ENCODE measurements at regions not wholly inside any gene's neighbourhood (a gene's known extent, or its start where the extent isn't known, plus 50 kb on each side); places are given as distances from the start of the nearest gene placed in this dataset.

DNA sequence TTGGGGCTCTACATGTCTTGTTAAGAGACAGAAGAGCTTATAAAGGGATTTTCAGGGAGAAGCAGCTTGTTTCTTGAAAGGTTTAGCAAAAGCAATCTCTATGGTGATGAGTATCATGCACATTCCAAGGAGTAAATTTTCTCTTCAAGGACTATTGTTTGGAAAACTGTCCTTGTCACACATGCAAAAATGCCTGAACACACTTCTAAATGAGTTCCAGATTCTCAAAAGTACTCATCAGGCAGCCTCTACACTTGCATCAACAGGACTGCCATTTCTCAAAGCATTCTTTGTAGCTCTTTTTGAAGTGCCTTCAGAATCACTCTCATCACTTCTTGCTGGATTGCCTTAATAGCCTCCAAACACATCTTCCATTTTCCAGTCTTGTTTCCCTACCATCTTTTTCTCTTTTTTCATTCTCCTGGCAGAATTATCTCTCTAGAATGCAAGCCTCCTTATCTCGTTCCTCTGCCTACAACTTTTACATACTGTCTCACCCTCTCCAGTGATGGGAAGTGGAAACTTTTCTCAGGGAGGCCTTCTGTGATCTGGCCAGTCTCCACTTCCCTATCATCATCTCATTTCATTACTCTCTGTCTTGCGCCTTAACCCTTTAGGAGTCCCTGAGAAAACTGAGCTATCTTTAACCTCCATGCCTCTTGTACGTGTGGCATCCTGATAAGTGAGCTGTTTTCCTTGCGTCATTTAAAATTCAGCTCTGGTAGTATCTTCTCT lies 631.5 kb upstream of the TLE4 start:
- intact Hi-C loops (cut with DNase I), result no loop called here
- TF ChIP-seq POLR2A (IDR thresholded peaks at IDR 0.05) (no peak), EP300 (IDR thresholded peaks at IDR 0.05) (no peak)
- TF ChIP-seq, protein P1, sequence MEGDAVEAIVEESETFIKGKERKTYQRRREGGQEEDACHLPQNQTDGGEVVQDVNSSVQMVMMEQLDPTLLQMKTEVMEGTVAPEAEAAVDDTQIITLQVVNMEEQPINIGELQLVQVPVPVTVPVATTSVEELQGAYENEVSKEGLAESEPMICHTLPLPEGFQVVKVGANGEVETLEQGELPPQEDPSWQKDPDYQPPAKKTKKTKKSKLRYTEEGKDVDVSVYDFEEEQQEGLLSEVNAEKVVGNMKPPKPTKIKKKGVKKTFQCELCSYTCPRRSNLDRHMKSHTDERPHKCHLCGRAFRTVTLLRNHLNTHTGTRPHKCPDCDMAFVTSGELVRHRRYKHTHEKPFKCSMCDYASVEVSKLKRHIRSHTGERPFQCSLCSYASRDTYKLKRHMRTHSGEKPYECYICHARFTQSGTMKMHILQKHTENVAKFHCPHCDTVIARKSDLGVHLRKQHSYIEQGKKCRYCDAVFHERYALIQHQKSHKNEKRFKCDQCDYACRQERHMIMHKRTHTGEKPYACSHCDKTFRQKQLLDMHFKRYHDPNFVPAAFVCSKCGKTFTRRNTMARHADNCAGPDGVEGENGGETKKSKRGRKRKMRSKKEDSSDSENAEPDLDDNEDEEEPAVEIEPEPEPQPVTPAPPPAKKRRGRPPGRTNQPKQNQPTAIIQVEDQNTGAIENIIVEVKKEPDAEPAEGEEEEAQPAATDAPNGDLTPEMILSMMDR (IDR thresholded peaks at IDR 0.05), result no peak
- 74 to 77% (median 75%) methylated on average over 4 of the region's 4 CpGs for WGBS, 3 donors
- Histone ChIP-seq H3K27ac (no peak overlapping the region), H3K27me3 (no peaks in the 10 kb centered on the region), H3K36me3 (no peaks in the 10 kb centered on the region), H3K4me1 (ENCODE audit: insufficient read depth) (no peaks in the 10 kb centered on the region), H3K9me3 (no peaks in the 10 kb centered on the region), H3K4me3 (no peak overlapping the region)
- no peak for DNase-seq

DNA sequence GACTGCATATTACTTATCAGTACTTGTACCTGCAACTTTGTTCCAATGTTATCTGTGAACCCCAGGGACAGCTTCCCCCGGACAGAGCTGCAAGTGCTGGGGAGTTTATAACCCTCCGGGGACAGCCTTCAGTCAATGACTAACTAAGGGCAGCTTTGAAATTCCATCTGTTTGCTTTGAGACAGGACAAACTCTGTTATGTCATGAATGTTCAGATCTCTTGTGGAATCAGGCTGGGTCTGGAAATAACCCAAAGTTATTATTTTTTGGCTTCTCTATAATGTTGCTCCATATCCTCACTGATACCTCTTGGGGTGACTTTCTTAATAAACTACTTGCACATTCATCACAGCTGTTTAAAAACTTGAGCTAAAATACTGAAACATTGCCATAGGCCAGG lies 617.5 kb upstream of the TLE4 start:
- no peak for DNase-seq

DNA sequence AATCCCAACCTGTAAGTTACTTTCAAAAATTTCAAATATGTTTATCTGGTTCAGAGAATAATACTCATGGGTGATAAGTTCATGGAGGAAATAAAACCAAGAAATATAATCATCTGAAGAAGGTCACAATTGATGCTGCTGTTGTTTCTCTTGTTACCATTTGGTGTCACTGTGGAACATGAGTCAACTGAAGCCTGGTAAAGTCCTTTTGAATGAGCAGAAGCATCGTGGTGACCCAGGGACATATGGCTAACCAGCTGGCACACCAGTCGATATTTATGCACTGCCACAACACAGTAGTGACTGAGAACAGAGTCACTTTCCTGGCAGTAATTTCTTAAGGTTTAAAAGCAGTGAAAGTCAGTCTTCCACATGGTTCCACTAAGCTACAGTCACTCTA lies 612.9 kb upstream of the TLE4 start:
- Histone ChIP-seq H3K4me3 (no peak overlapping the region), H3K36me3 (no peaks in the 10 kb centered on the region), H3K27me3 (no peaks in the 10 kb centered on the region), H3K4me1 (ENCODE audit: insufficient read depth) (no peaks in the 10 kb centered on the region), H3K27ac (no peak overlapping the region), H3K9me3 (no peaks in the 10 kb centered on the region)
- DNase-seq, result no peak
- intact Hi-C loops (cut with DNase I), result no loop called here
- TF ChIP-seq, protein P1 (IDR thresholded peaks at IDR 0.05), result no peak
- TF ChIP-seq POLR2A (IDR thresholded peaks at IDR 0.05) (no peak), EP300 (IDR thresholded peaks at IDR 0.05) (no peak)
- WGBS, 3 donors, result 62 to 77% (median 74%) methylated on average over 2 of the region's 2 CpGs

More for the DNA sequence above, 617.5 kb upstream of the TLE4 start:
- H3K4me1 ChIP-seq (ENCODE audit: insufficient read depth), result no peaks in the 10 kb centered on the region
- no peak for TF ChIP-seq POLR2A (IDR thresholded peaks at IDR 0.05)
- TF ChIP-seq, protein P1 (IDR thresholded peaks at IDR 0.05), result no peak
- intact Hi-C loops (cut with DNase I), result no loop called here
- no peak overlapping the region for H3K27ac ChIP-seq
- H3K9me3 ChIP-seq, result no peaks in the 10 kb centered on the region
- H3K36me3 ChIP-seq, result no peaks in the 10 kb centered on the region
- WGBS, 3 donors, result 51 to 72% (median 70%) methylated on average over 2 of the region's 2 CpGs
- no peak overlapping the region for H3K4me3 ChIP-seq
- no peaks in the 10 kb centered on the region for H3K27me3 ChIP-seq

DNA sequence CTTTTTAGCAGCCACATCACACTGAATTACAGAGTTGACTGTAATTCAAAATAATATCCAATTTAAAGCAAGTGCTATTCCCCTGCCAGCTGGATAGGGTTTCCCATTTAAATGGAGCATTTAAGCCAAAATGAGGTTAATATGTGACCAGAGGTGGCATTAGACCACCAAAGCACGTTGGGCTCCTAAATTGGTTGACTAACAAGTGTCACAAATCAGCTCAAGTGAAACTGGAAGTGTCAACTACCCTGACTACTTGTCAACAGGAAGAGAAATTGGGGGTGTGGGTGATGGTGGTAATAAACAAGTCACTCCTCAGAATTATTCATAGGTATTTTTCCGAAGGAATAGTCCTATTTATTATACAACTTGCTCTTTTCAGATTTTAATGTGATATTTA lies 609.6 kb upstream of the TLE4 start:
- TF ChIP-seq EP300 (IDR thresholded peaks at IDR 0.05), result no peak
- TF ChIP-seq, protein P1 (IDR thresholded peaks at IDR 0.05), result no peak
- TF ChIP-seq POLR2A (IDR thresholded peaks at IDR 0.05), result no peak
- no peak for DNase-seq
- H3K9me3 ChIP-seq, result no peaks in the 10 kb centered on the region
- intact Hi-C loops (cut with DNase I), result no loop called here
- H3K4me1 ChIP-seq (ENCODE audit: insufficient read depth), result no peaks in the 10 kb centered on the region
- H3K27ac ChIP-seq, result no peak overlapping the region
- no peaks in the 10 kb centered on the region for H3K27me3 ChIP-seq
- no peak overlapping the region for H3K4me3 ChIP-seq
- no peaks in the 10 kb centered on the region for H3K36me3 ChIP-seq
- WGBS, 3 donors, result 64 to 69% (median 66%) methylated on average over 2 of the region's 2 CpGs

Data from ovary (tissue), 7 donors.